HEK293 (cell line): ENCODE measurements at regions not wholly inside any gene's neighbourhood (a gene's known extent, or its start where the extent isn't known, plus 50 kb on each side); places are given as distances from the start of the nearest gene placed in this dataset.

Experiments used
- CTCF ChIA-PET: fragments of 350-600 bp; formaldehyde crosslinking; extraction: SDS; loops from one replicate; lab custom pipeline; 2021; ENCODE audit warnings: antibody characterized with exemption; lab: Yijun Ruan, JAX
- POLR2A ChIA-PET: fragments of 300-600 bp; formaldehyde crosslinking; extraction: SDS; loops from one replicate; lab custom pipeline; 2020; ENCODE audit warnings: antibody characterized with exemption, inconsistent platforms; lab: Yijun Ruan, JAX
- H3K27ac ChIP-seq: fragments of 200-500 bp; sonication (Bioruptor generic); 2 replicates; pipeline ENCODE4 v1.5.1; 2014; ENCODE audit warnings: low read depth, low read length, control low read depth, inconsistent platforms; ENCODE audit errors: extremely low read depth
- H3K36me3 ChIP-seq, 2 experiments: fragments of 200-500 bp in 1 of 2; sonication (Bioruptor generic) in 1 of 2; 1 replicate in 1 of 2; 2 replicates in 1 of 2; pipeline ENCODE4 v1.5.1; 2014 to 2017; ENCODE audit warnings: inconsistent platforms in 2 of 2, low read length in 2 of 2; ENCODE audit not compliant: control insufficient read depth in 2 of 2, insufficient read depth in 1 of 2
- H3K4me1 ChIP-seq: fragments of 200-500 bp; sonication (Bioruptor generic); 2 replicates; pipeline ENCODE4 v1.5.1; 2014; ENCODE audit warnings: mild to moderate bottlenecking, low read length, inconsistent platforms; ENCODE audit not compliant: control insufficient read depth, insufficient read depth
- H3K4me3 ChIP-seq: 2 replicates; pipeline ENCODE4 v1.5.1; 2011; ENCODE audit warnings: low read depth, mild to moderate bottlenecking, control low read depth, low read length, moderate library complexity
- H3K9me3 ChIP-seq: fragments of 200-500 bp; sonication (Bioruptor generic); 2 replicates; pipeline ENCODE4 v1.5.1; 2014; ENCODE audit warnings: low read depth, low read length, inconsistent platforms; ENCODE audit not compliant: control insufficient read depth, insufficient read depth
- GLIS1 ChIP-seq: fragments of 450-650 bp; formaldehyde crosslinking; IDR thresholded peaks from 2 replicates; pipeline ENCODE4 v1.5.1; 2016; ENCODE audit warnings: missing biosample characterization, missing genetic modification characterization
- MZF1 ChIP-seq: fragments of 450-650 bp; formaldehyde crosslinking; IDR thresholded peaks from 2 replicates; pipeline ENCODE4 v1.5.1; 2017; ENCODE audit warnings: missing biosample characterization, missing genetic modification characterization, borderline replicate concordance
- SCRT1 ChIP-seq: fragments of 450-650 bp; formaldehyde crosslinking; IDR thresholded peaks from 2 replicates; pipeline ENCODE4 v1.5.1; 2016; ENCODE audit warnings: missing biosample characterization, missing genetic modification characterization, borderline replicate concordance
- WT1 ChIP-seq: fragments of 450-650 bp; formaldehyde crosslinking; IDR thresholded peaks from 2 replicates; pipeline ENCODE4 v1.5.1; 2016; ENCODE audit warnings: missing biosample characterization, missing genetic modification characterization
- ZFP37 ChIP-seq: fragments of 450-650 bp; formaldehyde crosslinking; IDR thresholded peaks from 2 replicates; pipeline ENCODE4 v1.5.1; 2016; ENCODE audit warnings: missing biosample characterization, missing genetic modification characterization
- ZIC2 ChIP-seq: fragments of 450-650 bp; formaldehyde crosslinking; IDR thresholded peaks from 2 replicates; pipeline ENCODE4 v1.5.1; 2016; ENCODE audit warnings: missing biosample characterization, missing genetic modification characterization
- ZNF121 ChIP-seq: fragments of 450-650 bp; formaldehyde crosslinking; IDR thresholded peaks from 2 replicates; pipeline ENCODE4 v1.5.1; 2016; ENCODE audit warnings: missing biosample characterization, missing genetic modification characterization
- ZNF239 ChIP-seq: fragments of 450-650 bp; formaldehyde crosslinking; IDR thresholded peaks from 2 replicates; pipeline ENCODE4 v1.5.1; 2016; ENCODE audit warnings: missing biosample characterization, missing genetic modification characterization
- ZNF354C ChIP-seq: fragments of 450-650 bp; formaldehyde crosslinking; IDR thresholded peaks from 2 replicates; pipeline ENCODE4 v1.5.1; 2016; ENCODE audit warnings: missing biosample characterization, missing genetic modification characterization, low read depth, borderline replicate concordance
- ZNF48 ChIP-seq: fragments of 450-650 bp; formaldehyde crosslinking; IDR thresholded peaks from 2 replicates; pipeline ENCODE4 v1.5.1; 2016; ENCODE audit warnings: missing biosample characterization, missing genetic modification characterization
- ZNF544 ChIP-seq: fragments of 450-650 bp; formaldehyde crosslinking; IDR thresholded peaks from 2 replicates; pipeline ENCODE4 v1.5.0; 2017; ENCODE audit warnings: missing biosample characterization, missing genetic modification characterization
- ZNF621 ChIP-seq: fragments of 450-650 bp; formaldehyde crosslinking; IDR thresholded peaks from 2 replicates; pipeline ENCODE4 v1.5.1; 2017; ENCODE audit warnings: missing biosample characterization, missing genetic modification characterization
- ZNF791 ChIP-seq: fragments of 450-650 bp; formaldehyde crosslinking; IDR thresholded peaks from 2 replicates; pipeline ENCODE4 v1.5.1; 2016; ENCODE audit warnings: missing biosample characterization, missing genetic modification characterization
- TF ChIP-seq, protein P1 (sequence below): fragments of 450-650 bp; formaldehyde crosslinking; IDR thresholded peaks from 2 replicates; pipeline ENCODE4 v1.5.1; 2016; ENCODE audit warnings: missing biosample characterization, missing genetic modification characterization
- TF ChIP-seq, protein P2 (sequence below): IDR thresholded peaks from 2 replicates; pipeline ENCODE4 v1.6.1; 2011; ENCODE audit warnings: mild to moderate bottlenecking, low read depth, low read length, borderline replicate concordance
- TF ChIP-seq, protein P3 (sequence below): fragments of 450-650 bp; formaldehyde crosslinking; IDR thresholded peaks from 2 replicates; pipeline ENCODE4 v1.5.1; 2017; ENCODE audit warnings: missing biosample characterization, missing genetic modification characterization
- TF ChIP-seq, protein P4 (sequence below): fragments of 450-650 bp; formaldehyde crosslinking; IDR thresholded peaks from 2 replicates; pipeline ENCODE4 v1.5.1; 2016; ENCODE audit warnings: missing biosample characterization, missing genetic modification characterization
- TF ChIP-seq, protein P5 (sequence below): fragments of 450-650 bp; formaldehyde crosslinking; IDR thresholded peaks from 2 replicates; pipeline ENCODE4 v1.5.1; 2016; ENCODE audit warnings: missing biosample characterization, missing genetic modification characterization
- TF ChIP-seq, protein P6 (sequence below): fragments of 450-650 bp; formaldehyde crosslinking; IDR thresholded peaks from 2 replicates; pipeline ENCODE4 v1.5.0; 2017; ENCODE audit warnings: missing biosample characterization, missing genetic modification characterization, borderline replicate concordance

DNA sequence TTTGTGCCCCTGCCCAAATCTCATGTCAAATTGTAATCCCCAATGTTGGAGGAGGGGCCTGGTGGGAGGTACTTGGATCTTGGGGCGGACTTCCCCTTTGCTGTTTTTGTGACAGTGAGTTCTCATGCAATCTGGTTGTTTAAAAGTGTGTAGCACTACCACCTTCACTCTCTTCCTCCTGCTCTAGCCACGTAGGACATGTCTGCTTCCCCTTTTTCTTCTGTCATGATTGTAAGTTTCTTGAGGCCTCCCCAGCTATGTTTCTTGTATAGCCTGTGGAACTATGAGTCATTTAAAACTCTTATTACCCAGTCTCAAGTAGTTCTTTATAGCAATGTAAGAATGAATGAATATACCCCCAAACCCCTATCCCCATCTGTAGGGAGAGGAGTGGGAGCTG, 1013.7 kb upstream of the MAP3K7 start:
- no peaks in the 10 kb centered on the region for H3K4me1 ChIP-seq
- no peak overlapping the region for H3K27ac ChIP-seq
- no peak overlapping the region for H3K4me3 ChIP-seq
- TF ChIP-seq ZFP37 (tag by site-specific recombination) = no peak
- TF ChIP-seq ZIC2 (tag by site-specific recombination) = no peak
- TF ChIP-seq SCRT1 = no peak
- TF ChIP-seq ZNF621 (tag by site-specific recombination) = no peak
- TF ChIP-seq, protein P1, sequence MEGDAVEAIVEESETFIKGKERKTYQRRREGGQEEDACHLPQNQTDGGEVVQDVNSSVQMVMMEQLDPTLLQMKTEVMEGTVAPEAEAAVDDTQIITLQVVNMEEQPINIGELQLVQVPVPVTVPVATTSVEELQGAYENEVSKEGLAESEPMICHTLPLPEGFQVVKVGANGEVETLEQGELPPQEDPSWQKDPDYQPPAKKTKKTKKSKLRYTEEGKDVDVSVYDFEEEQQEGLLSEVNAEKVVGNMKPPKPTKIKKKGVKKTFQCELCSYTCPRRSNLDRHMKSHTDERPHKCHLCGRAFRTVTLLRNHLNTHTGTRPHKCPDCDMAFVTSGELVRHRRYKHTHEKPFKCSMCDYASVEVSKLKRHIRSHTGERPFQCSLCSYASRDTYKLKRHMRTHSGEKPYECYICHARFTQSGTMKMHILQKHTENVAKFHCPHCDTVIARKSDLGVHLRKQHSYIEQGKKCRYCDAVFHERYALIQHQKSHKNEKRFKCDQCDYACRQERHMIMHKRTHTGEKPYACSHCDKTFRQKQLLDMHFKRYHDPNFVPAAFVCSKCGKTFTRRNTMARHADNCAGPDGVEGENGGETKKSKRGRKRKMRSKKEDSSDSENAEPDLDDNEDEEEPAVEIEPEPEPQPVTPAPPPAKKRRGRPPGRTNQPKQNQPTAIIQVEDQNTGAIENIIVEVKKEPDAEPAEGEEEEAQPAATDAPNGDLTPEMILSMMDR (tag by site-specific recombination) = no peak
- no peak for TF ChIP-seq MZF1 (tag by site-specific recombination)
- TF ChIP-seq ZNF791 (tag by site-specific recombination) = no peak
- TF ChIP-seq, protein P2, sequence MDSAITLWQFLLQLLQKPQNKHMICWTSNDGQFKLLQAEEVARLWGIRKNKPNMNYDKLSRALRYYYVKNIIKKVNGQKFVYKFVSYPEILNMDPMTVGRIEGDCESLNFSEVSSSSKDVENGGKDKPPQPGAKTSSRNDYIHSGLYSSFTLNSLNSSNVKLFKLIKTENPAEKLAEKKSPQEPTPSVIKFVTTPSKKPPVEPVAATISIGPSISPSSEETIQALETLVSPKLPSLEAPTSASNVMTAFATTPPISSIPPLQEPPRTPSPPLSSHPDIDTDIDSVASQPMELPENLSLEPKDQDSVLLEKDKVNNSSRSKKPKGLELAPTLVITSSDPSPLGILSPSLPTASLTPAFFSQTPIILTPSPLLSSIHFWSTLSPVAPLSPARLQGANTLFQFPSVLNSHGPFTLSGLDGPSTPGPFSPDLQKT = no peak
- no peak for TF ChIP-seq ZNF239 (tag by site-specific recombination)
- TF ChIP-seq ZNF354C (tag by site-specific recombination) = no peak
- no peak for TF ChIP-seq ZNF544 (tag by site-specific recombination)
- TF ChIP-seq WT1 (tag by site-specific recombination) = no peak
- TF ChIP-seq, protein P3, sequence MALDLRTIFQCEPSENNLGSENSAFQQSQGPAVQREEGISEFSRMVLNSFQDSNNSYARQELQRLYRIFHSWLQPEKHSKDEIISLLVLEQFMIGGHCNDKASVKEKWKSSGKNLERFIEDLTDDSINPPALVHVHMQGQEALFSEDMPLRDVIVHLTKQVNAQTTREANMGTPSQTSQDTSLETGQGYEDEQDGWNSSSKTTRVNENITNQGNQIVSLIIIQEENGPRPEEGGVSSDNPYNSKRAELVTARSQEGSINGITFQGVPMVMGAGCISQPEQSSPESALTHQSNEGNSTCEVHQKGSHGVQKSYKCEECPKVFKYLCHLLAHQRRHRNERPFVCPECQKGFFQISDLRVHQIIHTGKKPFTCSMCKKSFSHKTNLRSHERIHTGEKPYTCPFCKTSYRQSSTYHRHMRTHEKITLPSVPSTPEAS (tag by site-specific recombination) = no peak
- no peak for TF ChIP-seq ZNF121
- ChIA-PET CTCF (no interaction called here), POLR2A (no interaction called here)
- H3K9me3 ChIP-seq = no peaks in the 10 kb centered on the region
- no peaks in the 10 kb centered on the region for H3K36me3 ChIP-seq

DNA sequence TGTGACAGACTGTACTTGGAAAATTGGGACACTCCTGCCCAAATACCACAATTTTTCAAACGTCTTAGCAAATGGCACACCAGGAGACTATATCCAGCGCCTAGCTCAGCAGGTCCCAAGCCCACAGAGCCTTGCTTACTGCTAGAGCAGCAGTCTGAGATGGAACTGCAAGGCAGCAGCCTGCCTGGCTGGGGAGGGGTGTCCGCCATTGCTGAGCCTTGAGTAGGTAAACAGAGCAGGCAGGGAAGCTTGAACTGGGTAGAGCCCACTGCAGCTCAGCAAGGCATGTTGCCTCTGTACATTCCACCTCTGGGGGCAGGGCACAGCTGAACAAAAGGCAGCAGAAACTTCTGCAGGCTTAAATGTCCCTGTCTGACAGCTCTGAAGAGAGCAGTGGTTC, 1003.3 kb upstream of the MAP3K7 start:
- POLR2A ChIA-PET = no interaction called here
- H3K4me3 ChIP-seq = no peak overlapping the region
- no peak overlapping the region for H3K27ac ChIP-seq
- H3K36me3 ChIP-seq = no peaks in the 10 kb centered on the region
- no peaks in the 10 kb centered on the region for H3K9me3 ChIP-seq
- no peak for TF ChIP-seq ZNF48 (tag by site-specific recombination)
- TF ChIP-seq GLIS1 (tag by site-specific recombination) = no peak
- TF ChIP-seq MZF1 (tag by site-specific recombination) = no peak
- TF ChIP-seq, protein P4, sequence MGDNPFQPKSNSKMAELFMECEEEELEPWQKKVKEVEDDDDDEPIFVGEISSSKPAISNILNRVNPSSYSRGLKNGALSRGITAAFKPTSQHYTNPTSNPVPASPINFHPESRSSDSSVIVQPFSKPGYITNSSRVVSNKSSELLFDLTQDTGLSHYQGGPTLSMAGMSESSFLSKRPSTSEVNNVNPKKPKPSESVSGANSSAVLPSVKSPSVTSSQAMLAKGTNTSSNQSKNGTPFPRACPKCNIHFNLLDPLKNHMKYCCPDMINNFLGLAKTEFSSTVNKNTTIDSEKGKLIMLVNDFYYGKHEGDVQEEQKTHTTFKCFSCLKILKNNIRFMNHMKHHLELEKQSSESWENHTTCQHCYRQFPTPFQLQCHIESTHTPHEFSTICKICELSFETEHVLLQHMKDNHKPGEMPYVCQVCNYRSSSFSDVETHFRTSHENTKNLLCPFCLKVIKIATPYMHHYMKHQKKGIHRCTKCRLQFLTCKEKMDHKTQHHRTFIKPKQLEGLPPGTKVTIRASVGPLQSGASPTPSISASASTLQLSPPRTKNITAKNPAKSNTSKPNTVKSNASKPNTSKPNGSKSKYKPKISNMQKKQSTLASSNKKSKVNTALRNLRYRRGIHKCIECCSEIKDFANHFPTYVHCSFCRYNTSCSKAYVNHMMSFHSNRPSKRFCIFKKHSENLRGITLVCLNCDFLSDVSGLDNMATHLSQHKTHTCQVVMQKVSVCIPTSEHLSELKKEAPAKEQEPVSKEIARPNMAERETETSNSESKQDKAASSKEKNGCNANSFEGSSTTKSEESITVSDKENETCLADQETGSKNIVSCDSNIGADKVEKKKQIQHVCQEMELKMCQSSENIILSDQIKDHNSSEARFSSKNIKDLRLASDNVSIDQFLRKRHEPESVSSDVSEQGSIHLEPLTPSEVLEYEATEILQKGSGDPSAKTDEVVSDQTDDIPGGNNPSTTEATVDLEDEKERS (tag by site-specific recombination) = no peak
- TF ChIP-seq, protein P5, sequence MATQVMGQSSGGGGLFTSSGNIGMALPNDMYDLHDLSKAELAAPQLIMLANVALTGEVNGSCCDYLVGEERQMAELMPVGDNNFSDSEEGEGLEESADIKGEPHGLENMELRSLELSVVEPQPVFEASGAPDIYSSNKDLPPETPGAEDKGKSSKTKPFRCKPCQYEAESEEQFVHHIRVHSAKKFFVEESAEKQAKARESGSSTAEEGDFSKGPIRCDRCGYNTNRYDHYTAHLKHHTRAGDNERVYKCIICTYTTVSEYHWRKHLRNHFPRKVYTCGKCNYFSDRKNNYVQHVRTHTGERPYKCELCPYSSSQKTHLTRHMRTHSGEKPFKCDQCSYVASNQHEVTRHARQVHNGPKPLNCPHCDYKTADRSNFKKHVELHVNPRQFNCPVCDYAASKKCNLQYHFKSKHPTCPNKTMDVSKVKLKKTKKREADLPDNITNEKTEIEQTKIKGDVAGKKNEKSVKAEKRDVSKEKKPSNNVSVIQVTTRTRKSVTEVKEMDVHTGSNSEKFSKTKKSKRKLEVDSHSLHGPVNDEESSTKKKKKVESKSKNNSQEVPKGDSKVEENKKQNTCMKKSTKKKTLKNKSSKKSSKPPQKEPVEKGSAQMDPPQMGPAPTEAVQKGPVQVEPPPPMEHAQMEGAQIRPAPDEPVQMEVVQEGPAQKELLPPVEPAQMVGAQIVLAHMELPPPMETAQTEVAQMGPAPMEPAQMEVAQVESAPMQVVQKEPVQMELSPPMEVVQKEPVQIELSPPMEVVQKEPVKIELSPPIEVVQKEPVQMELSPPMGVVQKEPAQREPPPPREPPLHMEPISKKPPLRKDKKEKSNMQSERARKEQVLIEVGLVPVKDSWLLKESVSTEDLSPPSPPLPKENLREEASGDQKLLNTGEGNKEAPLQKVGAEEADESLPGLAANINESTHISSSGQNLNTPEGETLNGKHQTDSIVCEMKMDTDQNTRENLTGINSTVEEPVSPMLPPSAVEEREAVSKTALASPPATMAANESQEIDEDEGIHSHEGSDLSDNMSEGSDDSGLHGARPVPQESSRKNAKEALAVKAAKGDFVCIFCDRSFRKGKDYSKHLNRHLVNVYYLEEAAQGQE (tag by site-specific recombination) = no peak
- TF ChIP-seq, protein P6, sequence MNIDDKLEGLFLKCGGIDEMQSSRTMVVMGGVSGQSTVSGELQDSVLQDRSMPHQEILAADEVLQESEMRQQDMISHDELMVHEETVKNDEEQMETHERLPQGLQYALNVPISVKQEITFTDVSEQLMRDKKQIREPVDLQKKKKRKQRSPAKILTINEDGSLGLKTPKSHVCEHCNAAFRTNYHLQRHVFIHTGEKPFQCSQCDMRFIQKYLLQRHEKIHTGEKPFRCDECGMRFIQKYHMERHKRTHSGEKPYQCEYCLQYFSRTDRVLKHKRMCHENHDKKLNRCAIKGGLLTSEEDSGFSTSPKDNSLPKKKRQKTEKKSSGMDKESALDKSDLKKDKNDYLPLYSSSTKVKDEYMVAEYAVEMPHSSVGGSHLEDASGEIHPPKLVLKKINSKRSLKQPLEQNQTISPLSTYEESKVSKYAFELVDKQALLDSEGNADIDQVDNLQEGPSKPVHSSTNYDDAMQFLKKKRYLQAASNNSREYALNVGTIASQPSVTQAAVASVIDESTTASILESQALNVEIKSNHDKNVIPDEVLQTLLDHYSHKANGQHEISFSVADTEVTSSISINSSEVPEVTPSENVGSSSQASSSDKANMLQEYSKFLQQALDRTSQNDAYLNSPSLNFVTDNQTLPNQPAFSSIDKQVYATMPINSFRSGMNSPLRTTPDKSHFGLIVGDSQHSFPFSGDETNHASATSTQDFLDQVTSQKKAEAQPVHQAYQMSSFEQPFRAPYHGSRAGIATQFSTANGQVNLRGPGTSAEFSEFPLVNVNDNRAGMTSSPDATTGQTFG (tag by site-specific recombination) = no peak
- TF ChIP-seq, protein P2 = no peak
- CTCF ChIA-PET = no interaction called here
- no peaks in the 10 kb centered on the region for H3K4me1 ChIP-seq
